GM12891 (cell line): ENCODE measurements at regions not wholly inside any gene's neighbourhood (a gene's known extent, or its start where the extent isn't known, plus 50 kb on each side); places are given as distances from the start of the nearest gene placed in this dataset.

Experiments used
- POLR2A ChIP-seq: IDR thresholded peaks from 2 replicates; pipeline ENCODE4 v1.6.1; 2011; ENCODE audit warnings: low read depth, low read length, control low read depth
- POLR2AphosphoS5 ChIP-seq: IDR thresholded peaks from 2 replicates; pipeline ENCODE4 v1.6.1; 2011; ENCODE audit warnings: low read depth, low read length, control low read depth
- TAF1 ChIP-seq: IDR thresholded peaks from 2 replicates; pipeline ENCODE4 v1.6.1; 2011; ENCODE audit warnings: low read depth, low read length, control low read depth

- TF ChIP-seq TAF1: no peak
- no peak for TF ChIP-seq POLR2A
- no peak for TF ChIP-seq POLR2AphosphoS5
These were observed 84.6 kb upstream of the GRIN2B start for GRCh38 chr12:14066021-14066420.
